Panc1 (cell line): ENCODE measurements at regions not wholly inside any gene's neighbourhood (a gene's known extent, or its start where the extent isn't known, plus 50 kb on each side); places are given as distances from the start of the nearest gene placed in this dataset.

Experiments
- ATAC-seq: fragments of 200-7000 bp; cut with Tn5 transposase; 2 replicates; pipeline ENCODE4 v1.9.1; 2020; ENCODE audit warnings: mild to moderate bottlenecking, moderate library complexity
- BruUV-seq: library from RNA; stranded (reverse); fragments of 400-500 nt; replicated peaks from 2 replicates; lab custom pipeline; 2021; lab: Mats Ljungman, UMichigan
- CTCF ChIA-PET: fragments of 300-600 bp; sonication (Branson Sonifier 250); formaldehyde crosslinking; loops from one replicate; lab custom pipeline; 2022; ENCODE audit warnings: antibody characterized with exemption; lab: Charles Lee
- POLR2A ChIA-PET: fragments of 300-600 bp; sonication (Branson Sonifier 250); formaldehyde crosslinking; loops from one replicate; lab custom pipeline; 2022; ENCODE audit warnings: antibody characterized with exemption; lab: Charles Lee
- DNase-seq: peaks from one replicate; pipeline ENCODE4 v3.0.0-alpha.2; 2010; ENCODE audit warnings: low read depth, low spot score
- H3K27ac ChIP-seq: 2 replicates; pipeline ENCODE4 v1.5.1; 2011; ENCODE audit warnings: mild to moderate bottlenecking, low read length, inconsistent platforms
- H3K27me3 ChIP-seq: fragments of 200-500 bp; sonication (Bioruptor generic); 2 replicates; pipeline ENCODE4 v1.6.0; 2014; ENCODE audit warnings: low read length, inconsistent platforms; ENCODE audit not compliant: control insufficient read depth, insufficient read depth
- H3K36me3 ChIP-seq: fragments of 200-500 bp; sonication (Bioruptor generic); 2 replicates; pipeline ENCODE4 v1.5.1; 2014; ENCODE audit warnings: inconsistent platforms, mild to moderate bottlenecking, low read length, moderate library complexity; ENCODE audit not compliant: control insufficient read depth, insufficient read depth
- H3K4me1 ChIP-seq: 2 replicates; pipeline ENCODE4 v1.5.1; 2011; ENCODE audit warnings: inconsistent platforms, mild to moderate bottlenecking, low read length, moderate library complexity; ENCODE audit not compliant: control insufficient read depth, insufficient read depth
- H3K4me3 ChIP-seq, 2 experiments: 2 replicates each; pipeline ENCODE4 v1.5.1; 2011 to 2012; ENCODE audit warnings: low read depth in 2 of 2, low read length in 2 of 2, mild to moderate bottlenecking in 2 of 2, inconsistent platforms in 1 of 2, moderate library complexity in 1 of 2
- H3K9me3 ChIP-seq: fragments of 200-500 bp; sonication (Bioruptor generic); 2 replicates; pipeline ENCODE4 v1.5.1; 2014; ENCODE audit warnings: low read depth, mild to moderate bottlenecking, inconsistent platforms, low read length, moderate library complexity; ENCODE audit not compliant: control insufficient read depth, insufficient read depth
- CTCF ChIP-seq: fragments of 450-650 bp; IDR thresholded peaks from 2 replicates; pipeline ENCODE4 v1.5.1; 2017; ENCODE audit warnings: mild to moderate bottlenecking
- POLR2AphosphoS5 ChIP-seq: IDR thresholded peaks from 2 replicates; pipeline ENCODE4 v1.6.1; 2012; ENCODE audit warnings: mild to moderate bottlenecking, low read depth, low read length, moderate library complexity
- SIN3A ChIP-seq: IDR thresholded peaks from 2 replicates; pipeline ENCODE4 v1.6.1; 2012; ENCODE audit warnings: low read depth, mild to moderate bottlenecking, low read length, moderate library complexity, borderline replicate concordance; ENCODE audit not compliant: insufficient read depth
- TCF7L2 ChIP-seq: IDR thresholded peaks from 2 replicates; pipeline ENCODE4 v1.6.1; 2011; ENCODE audit warnings: mild to moderate bottlenecking, low read depth, low read length, inconsistent platforms
- in situ Hi-C: cut with HindIII; loops from 2 replicates; pipeline ENCODE4 v1.10.0; 2016; ENCODE audit warnings: low sequenced_read_pairs, low pct_unique_long_range_greater_than_20kb
- intact Hi-C: fragments of 100-400 bp; cut with micrococcal nuclease; formaldehyde crosslinking; loops from one replicate; pipeline ENCODE4 v1.10.0; 2022; ENCODE audit not compliant: unreplicated experiment
- TF ChIP-seq, protein P1 (sequence below), 2 experiments: IDR thresholded peaks; 2 replicates each; pipeline ENCODE4 v1.6.1; 2011 to 2012; ENCODE audit warnings: low read depth in 2 of 2, control low read depth in 1 of 2, low read length in 1 of 2, mild to moderate bottlenecking in 1 of 2, moderate library complexity in 1 of 2; ENCODE audit not compliant: insufficient read depth in 1 of 2

- Histone ChIP-seq H3K36me3 (no peaks in the 10 kb centered on the region), H3K4me1 (no peaks in the 10 kb centered on the region), H3K27me3 (no peaks in the 10 kb centered on the region), H3K27ac (no peak overlapping the region), H3K4me3 (no peak overlapping the region), H3K9me3 (no peaks in the 10 kb centered on the region)
- intact Hi-C loops (no loop called here), in situ Hi-C loops (no loop called here)
- ChIA-PET POLR2A (no interaction called here), CTCF (no interaction called here)
- DNase-seq (no peak), ATAC-seq (no peak)
- BruUV-seq: no TSS peak
- TF ChIP-seq, protein P1, sequence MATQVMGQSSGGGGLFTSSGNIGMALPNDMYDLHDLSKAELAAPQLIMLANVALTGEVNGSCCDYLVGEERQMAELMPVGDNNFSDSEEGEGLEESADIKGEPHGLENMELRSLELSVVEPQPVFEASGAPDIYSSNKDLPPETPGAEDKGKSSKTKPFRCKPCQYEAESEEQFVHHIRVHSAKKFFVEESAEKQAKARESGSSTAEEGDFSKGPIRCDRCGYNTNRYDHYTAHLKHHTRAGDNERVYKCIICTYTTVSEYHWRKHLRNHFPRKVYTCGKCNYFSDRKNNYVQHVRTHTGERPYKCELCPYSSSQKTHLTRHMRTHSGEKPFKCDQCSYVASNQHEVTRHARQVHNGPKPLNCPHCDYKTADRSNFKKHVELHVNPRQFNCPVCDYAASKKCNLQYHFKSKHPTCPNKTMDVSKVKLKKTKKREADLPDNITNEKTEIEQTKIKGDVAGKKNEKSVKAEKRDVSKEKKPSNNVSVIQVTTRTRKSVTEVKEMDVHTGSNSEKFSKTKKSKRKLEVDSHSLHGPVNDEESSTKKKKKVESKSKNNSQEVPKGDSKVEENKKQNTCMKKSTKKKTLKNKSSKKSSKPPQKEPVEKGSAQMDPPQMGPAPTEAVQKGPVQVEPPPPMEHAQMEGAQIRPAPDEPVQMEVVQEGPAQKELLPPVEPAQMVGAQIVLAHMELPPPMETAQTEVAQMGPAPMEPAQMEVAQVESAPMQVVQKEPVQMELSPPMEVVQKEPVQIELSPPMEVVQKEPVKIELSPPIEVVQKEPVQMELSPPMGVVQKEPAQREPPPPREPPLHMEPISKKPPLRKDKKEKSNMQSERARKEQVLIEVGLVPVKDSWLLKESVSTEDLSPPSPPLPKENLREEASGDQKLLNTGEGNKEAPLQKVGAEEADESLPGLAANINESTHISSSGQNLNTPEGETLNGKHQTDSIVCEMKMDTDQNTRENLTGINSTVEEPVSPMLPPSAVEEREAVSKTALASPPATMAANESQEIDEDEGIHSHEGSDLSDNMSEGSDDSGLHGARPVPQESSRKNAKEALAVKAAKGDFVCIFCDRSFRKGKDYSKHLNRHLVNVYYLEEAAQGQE (IDR thresholded peaks at IDR 0.05; ENCODE audit: insufficient read depth in 1 of 2, low read depth in 2 of 2, low read length in 1 of 2): no peak
- TF ChIP-seq SIN3A (no peak), CTCF (no peak), TCF7L2 (no peak), POLR2AphosphoS5 (no peak)
These were observed 807.9 kb downstream of the C4orf33 start for GRCh38 chr4:129903861-129904260.

DNA sequence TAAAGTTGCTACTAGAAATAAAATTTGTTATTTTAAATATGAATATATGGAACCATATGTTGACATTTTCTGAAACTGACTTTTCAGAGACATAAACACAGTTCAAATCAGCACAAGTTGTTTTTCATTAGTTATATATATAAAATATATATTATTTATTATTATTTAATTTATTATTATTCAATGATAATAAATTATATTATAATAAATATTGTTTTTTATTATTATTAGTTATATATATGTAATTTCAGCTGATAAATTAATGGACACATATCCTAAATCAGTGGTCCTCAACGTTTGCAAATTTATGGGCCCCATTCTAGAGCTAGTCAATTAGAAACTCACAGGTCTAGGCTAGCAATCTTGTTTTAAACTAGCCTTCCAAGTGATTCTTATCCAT, 809.3 kb downstream of the C4orf33 start:
- CTCF ChIA-PET: no interaction called here
- no TSS peak for BruUV-seq
- intact Hi-C loops: no loop called here

More for the DNA sequence above, 809.3 kb downstream of the C4orf33 start:
- Histone ChIP-seq H3K9me3 (no peaks in the 10 kb centered on the region), H3K36me3 (no peaks in the 10 kb centered on the region), H3K27ac (no peak overlapping the region), H3K4me1 (no peaks in the 10 kb centered on the region), H3K4me3 (no peak overlapping the region), H3K27me3 (no peaks in the 10 kb centered on the region)
- ATAC-seq (no peak), DNase-seq (no peak)
- in situ Hi-C loops: no loop called here
- POLR2A ChIA-PET: no interaction called here
- TF ChIP-seq SIN3A: no peak
- TF ChIP-seq CTCF: no peak
- TF ChIP-seq TCF7L2: no peak
- TF ChIP-seq POLR2AphosphoS5: no peak
- TF ChIP-seq, protein P1 (IDR thresholded peaks at IDR 0.05; ENCODE audit: insufficient read depth in 1 of 2, low read depth in 2 of 2, low read length in 1 of 2): no peak
